Endothelial cell of umbilical vein (primary cell): ENCODE measurements at regions not wholly inside any gene's neighbourhood (a gene's known extent, or its start where the extent isn't known, plus 50 kb on each side); places are given as distances from the start of the nearest gene placed in this dataset.
A peak's percentile ranks its signal among the peaks of the same experiment; 100 is the strongest.

ENCODE experiments used
- BruUV-seq: library from RNA; stranded (reverse); fragments of 400-500 nt; replicated peaks from 2 replicates; lab custom pipeline; 2021; lab: Mats Ljungman, UMichigan
- CTCF ChIA-PET: fragments of 300-600, 350-600 bp; sonication (Branson Sonifier 250); formaldehyde crosslinking; loops from one replicate; lab custom pipeline; 2021; ENCODE audit warnings: antibody characterized with exemption, inconsistent platforms; lab: Charles Lee
- POLR2A ChIA-PET: fragments of 300-600, 350-600 bp; sonication (Branson Sonifier 250); formaldehyde crosslinking; loops from one replicate; lab custom pipeline; 2021; ENCODE audit warnings: antibody characterized with exemption, inconsistent platforms; lab: Charles Lee
- DNase-seq: peaks from one replicate; pipeline ENCODE4 v3.0.0-alpha.2; 2011; ENCODE audit warnings: low read depth, low spot score
- FAIRE-seq: peaks from 2 replicates; lab custom pipeline; 2011; peaks lifted over from hg19 to GRCh38; lab: Jason Lieb, UNC
- H2AFZ ChIP-seq: 2 replicates; pipeline ENCODE4 v1.6.0; 2012; ENCODE audit warnings: low read depth, low read length, control low read depth, inconsistent platforms
- H3K27ac ChIP-seq: 2 replicates; pipeline ENCODE4 v1.5.1; 2011; ENCODE audit warnings: low read depth, mild to moderate bottlenecking, control low read depth, low read length, moderate library complexity; ENCODE audit not compliant: insufficient read depth
- H3K27me3 ChIP-seq, 2 experiments: 2 replicates each; pipeline versions ENCODE4 v1.6.0 to v1.6.1; 2011; ENCODE audit warnings: low read length in 2 of 2, mixed read lengths in 1 of 2; ENCODE audit not compliant: control insufficient read depth in 2 of 2, insufficient read depth in 2 of 2
- H3K36me3 ChIP-seq, 2 experiments: 2 replicates in 1 of 2; 3 replicates in 1 of 2; pipeline ENCODE4 v1.5.1; 2011; ENCODE audit warnings: low read length in 2 of 2, mild to moderate bottlenecking in 1 of 2, moderate library complexity in 1 of 2; ENCODE audit not compliant: control insufficient read depth in 2 of 2, insufficient read depth in 2 of 2; ENCODE audit errors: extremely low read depth in 1 of 2
- H3K4me1 ChIP-seq: 3 replicates; pipeline ENCODE4 v1.5.1; 2011; ENCODE audit warnings: mild to moderate bottlenecking, low read length; ENCODE audit not compliant: control insufficient read depth, insufficient read depth; ENCODE audit errors: extremely low read depth
- H3K4me2 ChIP-seq: 2 replicates; pipeline ENCODE4 v1.6.1; 2011; ENCODE audit warnings: low read length, control low read depth, mixed read lengths; ENCODE audit not compliant: insufficient read depth
- H3K4me3 ChIP-seq, 3 experiments: fragments of 200-600 bp in 1 of 3; sonication (generic), shearing (Covaris generic) in 1 of 3; replicated peaks in 1 of 3; 2 replicates each; pipeline ENCODE4 v1.5.1; 2011 to 2016; ENCODE audit warnings: control low read depth in 3 of 3, low read length in 3 of 3, mild to moderate bottlenecking in 2 of 3, inconsistent platforms in 1 of 3, low read depth in 1 of 3, moderate library complexity in 1 of 3; ENCODE audit not compliant: insufficient read depth in 1 of 3
- H3K79me2 ChIP-seq: 2 replicates; pipeline ENCODE4 v1.6.0; 2012; ENCODE audit warnings: low read length, inconsistent platforms; ENCODE audit not compliant: control insufficient read depth, insufficient read depth
- H3K9ac ChIP-seq: replicated peaks from 2 replicates; pipeline ENCODE3; 2011; ENCODE audit warnings: low read length, control low read depth; ENCODE audit not compliant: insufficient read depth; ENCODE audit errors: extremely low read depth
- H3K9me1 ChIP-seq: replicated peaks from 3 replicates; pipeline ENCODE4 v1.6.0; 2011; ENCODE audit warnings: mild to moderate bottlenecking, low read length; ENCODE audit not compliant: control insufficient read depth, insufficient read depth; ENCODE audit errors: extremely low read depth
- H3K9me3 ChIP-seq: replicated peaks from 2 replicates; pipeline ENCODE4 v1.5.1; 2012; ENCODE audit warnings: low read length, inconsistent platforms; ENCODE audit not compliant: control insufficient read depth, insufficient read depth
- H4K20me1 ChIP-seq: replicated peaks from 2 replicates; pipeline ENCODE3; 2011; ENCODE audit warnings: mild to moderate bottlenecking, low read length; ENCODE audit not compliant: control insufficient read depth, insufficient read depth; ENCODE audit errors: extremely low read depth
- EZH2 ChIP-seq: IDR thresholded peaks from 2 replicates; pipeline ENCODE4 v1.6.1; 2012; ENCODE audit warnings: borderline replicate concordance, low read depth, mild to moderate bottlenecking, moderate library complexity, low read length, inconsistent platforms; ENCODE audit not compliant: severe bottlenecking
- FOS ChIP-seq: IDR thresholded peaks from 2 replicates; pipeline ENCODE4 v1.6.1; 2011; ENCODE audit warnings: mild to moderate bottlenecking, low read length, moderate library complexity, borderline replicate concordance; ENCODE audit not compliant: insufficient read depth
- GATA2 ChIP-seq: IDR thresholded peaks from 2 replicates; pipeline ENCODE4 v1.7.0; 2011; ENCODE audit warnings: low read depth, mild to moderate bottlenecking, moderate library complexity, mixed read lengths, low read length; ENCODE audit not compliant: insufficient read length, insufficient read depth
- JUN ChIP-seq: IDR thresholded peaks from 2 replicates; pipeline ENCODE4 v1.6.1; 2011; ENCODE audit warnings: borderline replicate concordance, low read depth; ENCODE audit not compliant: insufficient read length, insufficient read depth
- MYC ChIP-seq: IDR thresholded peaks from one replicate; pipeline ENCODE4 v1.6.1; 2011; ENCODE audit warnings: mild to moderate bottlenecking, low read depth, low read length
- POLR2A ChIP-seq: IDR thresholded peaks from 2 replicates; pipeline ENCODE4 v1.6.1; 2012; ENCODE audit warnings: low read depth, mild to moderate bottlenecking, control low read depth, low read length
- POLR2AphosphoS5 ChIP-seq: IDR thresholded peaks from 2 replicates; pipeline ENCODE4 v1.6.1; 2012; ENCODE audit warnings: low read depth, mild to moderate bottlenecking, control low read depth, low read length, moderate library complexity; ENCODE audit not compliant: insufficient read depth
- dilution Hi-C: fragments of 300-500 bp; cut with MboI; formaldehyde crosslinking; loops from one replicate; pipeline ENCODE4 v1.15.0; 2019; ENCODE audit warnings: low sequenced_read_pairs; ENCODE audit not compliant: extremely low pct_ligation_motif_present
- intact Hi-C: fragments of 100-400 bp; cut with micrococcal nuclease; formaldehyde crosslinking; loops from one replicate; pipeline ENCODE4 v1.10.0; 2022
- TF ChIP-seq, protein P1 (sequence below), 2 donors: IDR thresholded peaks; 1 replicate in 1 of 2; 2 replicates in 1 of 2; pipeline ENCODE4 v1.5.1; 2011; ENCODE audit warnings: low read length in 2 of 2, mild to moderate bottlenecking in 2 of 2, moderate library complexity in 2 of 2, control low read depth in 1 of 2, inconsistent platforms in 1 of 2, low read depth in 1 of 2; ENCODE audit not compliant: insufficient read depth in 1 of 2; ENCODE audit errors: extremely low read depth in 1 of 2
- TF ChIP-seq, protein P2 (sequence below): IDR thresholded peaks from 2 replicates; pipeline ENCODE4 v1.6.1; 2011; ENCODE audit not compliant: insufficient read depth, insufficient read length

DNA sequence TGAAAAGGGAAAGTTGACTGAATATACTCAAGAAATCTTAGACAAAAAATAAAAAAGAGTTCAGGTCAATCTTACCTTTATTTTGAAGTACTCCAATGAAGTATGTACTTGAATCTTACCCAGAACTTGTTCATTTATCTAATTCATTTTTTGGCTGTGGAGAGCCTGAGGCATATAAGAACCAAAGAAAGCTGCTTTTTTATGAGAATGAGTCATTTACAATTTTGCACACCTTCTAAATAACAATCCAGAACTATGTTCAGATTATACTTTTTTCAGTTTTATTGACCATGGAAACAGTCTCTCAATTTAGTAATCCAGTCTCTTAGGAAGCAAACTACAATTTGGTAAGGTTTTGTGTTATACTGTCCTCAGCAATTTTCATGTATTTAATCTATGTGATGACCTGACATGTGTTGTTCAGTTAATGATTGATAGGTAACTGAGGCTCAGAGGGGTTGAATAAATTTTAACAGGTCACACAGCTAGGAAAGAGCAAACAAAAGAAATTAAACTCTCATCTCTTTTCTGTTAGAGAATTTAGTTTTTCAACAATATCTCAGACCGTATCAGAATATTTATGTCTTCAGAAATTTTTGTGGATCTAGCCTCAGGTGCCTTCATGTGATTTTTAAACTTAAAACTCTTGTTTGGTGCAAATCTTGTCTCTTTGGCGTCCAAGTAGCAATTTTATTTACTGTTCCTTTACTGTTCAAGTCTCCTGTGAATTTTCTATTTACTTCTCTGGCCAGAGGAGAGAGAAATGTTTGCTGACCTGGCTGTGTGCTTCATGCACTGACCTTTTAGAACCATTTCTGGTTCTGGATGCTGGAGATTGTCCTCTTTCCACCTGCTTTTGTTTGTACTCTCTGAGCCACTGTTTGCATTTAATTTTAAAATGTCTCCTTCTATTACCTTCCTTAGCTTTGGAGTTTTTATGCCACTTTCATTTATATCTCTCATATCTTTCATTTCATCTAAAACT is 1453.4 kb downstream of the STIM2 start:
- intact Hi-C loops (no loop called here), dilution Hi-C loops (no loop called here)
- Histone ChIP-seq H2AFZ (no peak overlapping the region), H3K4me3 (no peak overlapping the region), H4K20me1 (no peaks in the 10 kb centered on the region), H3K27me3 (no peaks in the 10 kb centered on the region), H3K36me3 (no peaks in the 10 kb centered on the region), H3K79me2 (no peaks in the 10 kb centered on the region), H3K9me3 (no peaks in the 10 kb centered on the region), H3K9me1 (no peaks in the 10 kb centered on the region), H3K4me2 (no peak overlapping the region), H3K27ac (no peak overlapping the region), H3K9ac (no peak overlapping the region), H3K4me1 (no peaks in the 10 kb centered on the region)
- CTCF ChIA-PET: no interaction called here
- TF ChIP-seq GATA2 (no peak), EZH2 (no peak), MYC (no peak), JUN (no peak), POLR2A (no peak), FOS (no peak), POLR2AphosphoS5 (no peak)
- TF ChIP-seq, protein P1, sequence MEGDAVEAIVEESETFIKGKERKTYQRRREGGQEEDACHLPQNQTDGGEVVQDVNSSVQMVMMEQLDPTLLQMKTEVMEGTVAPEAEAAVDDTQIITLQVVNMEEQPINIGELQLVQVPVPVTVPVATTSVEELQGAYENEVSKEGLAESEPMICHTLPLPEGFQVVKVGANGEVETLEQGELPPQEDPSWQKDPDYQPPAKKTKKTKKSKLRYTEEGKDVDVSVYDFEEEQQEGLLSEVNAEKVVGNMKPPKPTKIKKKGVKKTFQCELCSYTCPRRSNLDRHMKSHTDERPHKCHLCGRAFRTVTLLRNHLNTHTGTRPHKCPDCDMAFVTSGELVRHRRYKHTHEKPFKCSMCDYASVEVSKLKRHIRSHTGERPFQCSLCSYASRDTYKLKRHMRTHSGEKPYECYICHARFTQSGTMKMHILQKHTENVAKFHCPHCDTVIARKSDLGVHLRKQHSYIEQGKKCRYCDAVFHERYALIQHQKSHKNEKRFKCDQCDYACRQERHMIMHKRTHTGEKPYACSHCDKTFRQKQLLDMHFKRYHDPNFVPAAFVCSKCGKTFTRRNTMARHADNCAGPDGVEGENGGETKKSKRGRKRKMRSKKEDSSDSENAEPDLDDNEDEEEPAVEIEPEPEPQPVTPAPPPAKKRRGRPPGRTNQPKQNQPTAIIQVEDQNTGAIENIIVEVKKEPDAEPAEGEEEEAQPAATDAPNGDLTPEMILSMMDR (IDR thresholded peaks at IDR 0.05; ENCODE audit: extremely low read depth in 1 of 2, insufficient read depth in 1 of 2, low read depth in 1 of 2, low read length in 2 of 2): no peak
- TF ChIP-seq, protein P2, sequence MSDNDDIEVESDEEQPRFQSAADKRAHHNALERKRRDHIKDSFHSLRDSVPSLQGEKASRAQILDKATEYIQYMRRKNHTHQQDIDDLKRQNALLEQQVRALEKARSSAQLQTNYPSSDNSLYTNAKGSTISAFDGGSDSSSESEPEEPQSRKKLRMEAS: no peak
- FAIRE-seq (peak; percentile 12), DNase-seq (no peak)
- POLR2A ChIA-PET: no interaction called here
- BruUV-seq: no TSS peak
